Activated CD4-positive, alpha-beta T cell treated with anti-CD3 and anti-CD28 coated beads for 48 hours (primary cell): ENCODE measurements at regions not wholly inside any gene's neighbourhood (a gene's known extent, or its start where the extent isn't known, plus 50 kb on each side); places are given as distances from the start of the nearest gene placed in this dataset.

Source experiments
- DNase-seq: peaks from one replicate; pipeline ENCODE4 v3.0.0-alpha.2; 2020

GRCh38 chr2:107323946-107324565 is 438.1 kb upstream of the ST6GAL2 start:
- DNase-seq = no peak

GRCh38 chr2:107325981-107326786 is 440.2 kb upstream of the ST6GAL2 start:
- no peak for DNase-seq

- no peak for DNase-seq
These were observed 448.3 kb upstream of the ST6GAL2 start for GRCh38 chr2:107334306-107334705.

GRCh38 chr2:107336526-107336925 is 450.6 kb upstream of the ST6GAL2 start:
- no peak for DNase-seq

GRCh38 chr2:107337209-107337898 is 451.4 kb upstream of the ST6GAL2 start:
- DNase-seq = no peak

- DNase-seq = no peak
These were observed 452.1 kb upstream of the ST6GAL2 start for GRCh38 chr2:107338059-107338458.

GRCh38 chr2:107338571-107338970 is 452.6 kb upstream of the ST6GAL2 start:
- no peak for DNase-seq

GRCh38 chr2:107340955-107341354 is 455.0 kb upstream of the ST6GAL2 start:
- no peak for DNase-seq

- DNase-seq = no peak
These were observed 463.4 kb upstream of the ST6GAL2 start for GRCh38 chr2:107349329-107349728.

GRCh38 chr2:107354175-107354574 is 468.2 kb upstream of the ST6GAL2 start:
- DNase-seq = no peak

- DNase-seq = no peak
These were observed 468.3 kb upstream of the RGPD4 start for GRCh38 chr2:107358362-107358761.

- no peak for DNase-seq
These were observed 467.7 kb upstream of the RGPD4 start for GRCh38 chr2:107359021-107359420.

- no peak for DNase-seq
These were observed 464.8 kb upstream of the RGPD4 start for GRCh38 chr2:107361751-107362381.

GRCh38 chr2:107362993-107363392 is 463.7 kb upstream of the RGPD4 start:
- DNase-seq = no peak

GRCh38 chr2:107363806-107364205 is 462.9 kb upstream of the RGPD4 start:
- DNase-seq = no peak

- DNase-seq = no peak
These were observed 462.2 kb upstream of the RGPD4 start for GRCh38 chr2:107364361-107364950.

GRCh38 chr2:107374249-107374648 is 452.4 kb upstream of the RGPD4 start:
- DNase-seq = no peak

- no peak for DNase-seq
These were observed 449.8 kb upstream of the RGPD4 start for GRCh38 chr2:107376909-107377308.

- no peak for DNase-seq
These were observed 445.8 kb upstream of the RGPD4 start for GRCh38 chr2:107380912-107381311.

- DNase-seq = no peak
These were observed 443.0 kb upstream of the RGPD4 start for GRCh38 chr2:107383691-107384090.

- no peak for DNase-seq
These were observed 442.3 kb upstream of the RGPD4 start for GRCh38 chr2:107384422-107384821.

GRCh38 chr2:107385921-107386320 is 440.8 kb upstream of the RGPD4 start:
- DNase-seq = no peak

- no peak for DNase-seq
These were observed 434.4 kb upstream of the RGPD4 start for GRCh38 chr2:107392241-107392704.
